Posterior cingulate gyrus (tissue), 11 donors: ENCODE measurements at regions not wholly inside any gene's neighbourhood (a gene's known extent, or its start where the extent isn't known, plus 50 kb on each side); places are given as distances from the start of the nearest gene placed in this dataset.
"Not testable (repeated sequence)": the region's sequence is repeated elsewhere in the genome, so short reads cannot be mapped to it uniquely, and the experiment has no call there.

Source experiments
- DNase-seq, 10 donors: peaks; one replicate each; pipeline versions ENCODE4 v3.0.0 to v3.0.0-alpha.2; 2020 to 2021; ENCODE audit warnings: mixed read lengths in 3 of 10
- intact Hi-C: fragments of 100-400 bp; cut with DNase I; formaldehyde crosslinking; loops from one replicate; pipeline ENCODE4 v1.15.1; 2023

GRCh38 chr15:29517829-29518228 is 248.2 kb upstream of the NSMCE3 start:
- DNase-seq: no peak
- intact Hi-C loops: no loop called here

GRCh38 chr15:29516929-29517328 is 247.3 kb upstream of the NSMCE3 start:
- intact Hi-C loops: no loop called here
- no peak for DNase-seq

GRCh38 chr15:29514926-29515325 is 245.3 kb upstream of the NSMCE3 start:
- no peak for DNase-seq
- intact Hi-C loops: no loop called here

- intact Hi-C loops: no loop called here
- no peak for DNase-seq
These were observed 242.0 kb upstream of the NSMCE3 start for GRCh38 chr15:29511663-29512062.

GRCh38 chr15:29505535-29505934 is 235.9 kb upstream of the NSMCE3 start:
- DNase-seq, intact Hi-C loops: not testable (repeated sequence)

GRCh38 chr15:29490747-29491471 is 221.3 kb upstream of the NSMCE3 start:
- DNase-seq: peak in 2 of 10 donors; percentile 73
- intact Hi-C loops: no loop called here

GRCh38 chr15:29480949-29481348 is 211.3 kb upstream of the NSMCE3 start:
- no peak for DNase-seq
- intact Hi-C loops: no loop called here

GRCh38 chr15:29480278-29480677 is 210.7 kb upstream of the NSMCE3 start:
- intact Hi-C loops: no loop called here
- DNase-seq: no peak

GRCh38 chr15:29477256-29477655 is 207.6 kb upstream of the NSMCE3 start:
- no peak for DNase-seq
- intact Hi-C loops: no loop called here

- peak in 1 of 10 donors; percentile 69 for DNase-seq
- intact Hi-C loops: no loop called here
These were observed 207.0 kb upstream of the NSMCE3 start for GRCh38 chr15:29476503-29477080.

- intact Hi-C loops: no loop called here
- peak in 2 of 10 donors; percentile 37 to 86 for DNase-seq
These were observed 205.5 kb upstream of the NSMCE3 start for GRCh38 chr15:29475096-29475495.

GRCh38 chr15:29473621-29474105 is 204.0 kb upstream of the NSMCE3 start:
- intact Hi-C loops: no loop called here

GRCh38 chr15:29472901-29473445 is 203.4 kb upstream of the NSMCE3 start:
- DNase-seq: no peak
- intact Hi-C loops: no loop called here

More at GRCh38 chr15:29473621-29474105, 204.0 kb upstream of the NSMCE3 start:
- no peak for DNase-seq

- intact Hi-C loops: no loop called here
- DNase-seq: no peak
These were observed 202.1 kb upstream of the NSMCE3 start for GRCh38 chr15:29471757-29472156.

- intact Hi-C loops: no loop called here
- peak in 1 of 10 donors; percentile 67 for DNase-seq
These were observed 201.7 kb upstream of the NSMCE3 start for GRCh38 chr15:29471306-29471705.

GRCh38 chr15:29470794-29471193 is 201.2 kb upstream of the NSMCE3 start:
- DNase-seq: no peak
- intact Hi-C loops: no loop called here

GRCh38 chr15:29470311-29470710 is 200.7 kb upstream of the NSMCE3 start:
- peak in 1 of 10 donors; percentile 84 for DNase-seq
- intact Hi-C loops: no loop called here

- no peak for DNase-seq
- intact Hi-C loops: no loop called here
These were observed 199.3 kb upstream of the NSMCE3 start for GRCh38 chr15:29468899-29469298.

GRCh38 chr15:29467091-29467490 is 197.5 kb upstream of the NSMCE3 start:
- no peak for DNase-seq
- intact Hi-C loops: no loop called here

GRCh38 chr15:29466292-29466691 is 196.7 kb upstream of the NSMCE3 start:
- DNase-seq: no peak
- intact Hi-C loops: no loop called here

GRCh38 chr15:29465816-29466215 is 196.2 kb upstream of the NSMCE3 start:
- DNase-seq: no peak
- intact Hi-C loops: no loop called here

- peak in 1 of 10 donors; percentile 85 for DNase-seq
- intact Hi-C loops: no loop called here
These were observed 195.6 kb upstream of the NSMCE3 start for GRCh38 chr15:29465196-29465595.
